Activated CD8-positive, alpha-beta memory T cell treated with anti-CD3 and anti-CD28 coated beads for 48 hours (primary cell): ENCODE measurements at regions not wholly inside any gene's neighbourhood (a gene's known extent, or its start where the extent isn't known, plus 50 kb on each side); places are given as distances from the start of the nearest gene placed in this dataset.

Experiments used
- DNase-seq, 3 experiments: peaks; one replicate each; pipeline ENCODE4 v3.0.0-alpha.2; 2020; ENCODE audit warnings: low read depth in 2 of 3, low spot score in 2 of 3

DNA sequence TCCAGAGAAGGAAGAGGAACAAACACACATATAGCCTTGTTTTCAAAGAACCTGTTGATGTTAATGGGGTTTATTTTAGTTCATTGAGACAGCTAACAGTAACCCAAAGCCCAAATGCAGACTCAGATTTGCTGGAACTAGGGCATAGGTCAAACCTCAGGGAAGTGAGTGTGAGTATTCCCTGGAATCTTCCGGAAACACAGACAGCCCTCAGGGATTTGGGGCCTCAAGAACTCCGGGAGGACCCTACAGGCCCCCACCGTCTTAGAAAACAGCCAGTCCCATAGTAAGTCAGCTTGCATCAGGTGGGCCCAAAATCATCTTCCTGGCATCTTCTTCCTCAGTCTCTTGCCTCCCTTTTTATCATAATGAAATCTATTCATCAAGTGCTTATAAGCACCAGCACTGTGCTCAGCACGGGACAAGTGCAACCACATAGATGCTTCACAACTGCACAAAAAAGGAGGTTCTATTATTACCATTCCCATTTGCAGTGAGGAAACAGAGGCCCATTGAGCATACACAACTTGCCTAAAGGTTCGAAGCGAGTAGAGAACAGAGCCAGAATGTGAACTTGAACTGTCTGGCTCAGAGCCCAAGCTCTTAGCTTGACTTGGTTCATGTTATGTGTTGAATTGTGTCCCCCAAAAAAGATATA lies 50.2 kb upstream of the BCL11A start:
- DNase-seq: no peak

DNA sequence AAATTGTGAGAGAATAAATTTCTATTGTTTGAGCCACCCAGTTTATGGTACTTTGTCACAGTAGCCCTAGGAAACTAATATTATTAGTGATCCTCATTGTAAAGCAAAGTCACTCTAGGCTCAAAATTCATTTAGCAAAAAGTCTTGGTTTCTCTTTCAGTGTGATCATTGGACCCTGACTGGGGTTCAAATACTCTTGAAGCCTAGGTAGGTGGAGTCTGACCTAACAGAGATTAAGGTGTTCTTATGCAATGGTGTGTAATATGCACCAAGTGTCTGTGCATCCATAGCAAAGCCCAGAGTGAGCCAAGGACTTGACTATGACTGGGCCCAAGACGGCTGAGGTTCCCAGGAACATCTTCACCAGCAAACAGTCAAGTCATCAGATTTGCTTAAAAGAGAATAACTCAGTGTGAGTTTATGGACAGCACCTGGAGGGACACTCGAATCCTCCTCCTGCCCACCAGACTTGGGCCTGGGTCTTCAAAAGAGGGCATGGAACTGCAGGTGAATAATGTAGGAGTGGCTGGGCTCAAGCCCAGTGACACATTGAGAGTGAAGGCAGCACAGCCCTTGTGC lies 51.1 kb upstream of the BCL11A start:
- no peak for DNase-seq

DNA sequence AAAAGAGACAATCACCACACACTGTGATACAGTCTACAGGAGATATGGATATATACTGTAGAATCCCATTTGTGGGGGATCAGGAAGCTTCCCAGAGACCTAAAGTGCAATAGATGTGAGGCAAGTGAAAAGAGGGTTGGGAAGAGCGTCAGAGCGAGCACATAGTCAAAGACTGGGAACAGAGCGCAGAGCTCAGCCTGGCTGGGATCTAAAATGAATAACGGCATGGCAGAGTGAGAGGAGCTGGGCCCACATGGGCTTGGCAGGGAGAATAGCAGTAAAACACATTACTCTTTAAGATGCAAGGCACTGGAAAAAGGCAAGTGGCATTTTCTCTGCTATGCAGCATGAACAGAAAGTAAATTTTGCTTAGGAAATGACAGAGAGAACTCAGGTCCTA lies 52.4 kb upstream of the BCL11A start:
- DNase-seq: no peak

DNA sequence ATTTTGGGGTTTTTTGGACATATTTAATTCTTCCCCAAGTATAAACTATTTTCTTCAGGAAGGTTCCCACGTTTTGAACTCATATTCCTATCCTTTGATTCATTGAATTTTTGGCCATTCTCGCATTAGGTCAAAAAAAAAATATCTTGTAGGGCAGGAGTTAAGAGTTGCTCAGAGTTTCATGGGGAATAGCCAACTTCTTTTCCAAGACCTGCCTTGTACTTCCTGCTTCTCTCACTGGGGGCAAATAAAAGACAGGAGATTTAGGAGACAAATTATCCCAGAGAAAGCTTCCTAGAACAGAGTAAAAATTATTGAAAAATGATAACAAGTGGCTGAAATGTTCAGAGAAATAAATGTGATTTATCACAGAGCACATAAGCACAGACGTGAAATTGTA lies 55.2 kb upstream of the BCL11A start:
- DNase-seq: no peak

DNA sequence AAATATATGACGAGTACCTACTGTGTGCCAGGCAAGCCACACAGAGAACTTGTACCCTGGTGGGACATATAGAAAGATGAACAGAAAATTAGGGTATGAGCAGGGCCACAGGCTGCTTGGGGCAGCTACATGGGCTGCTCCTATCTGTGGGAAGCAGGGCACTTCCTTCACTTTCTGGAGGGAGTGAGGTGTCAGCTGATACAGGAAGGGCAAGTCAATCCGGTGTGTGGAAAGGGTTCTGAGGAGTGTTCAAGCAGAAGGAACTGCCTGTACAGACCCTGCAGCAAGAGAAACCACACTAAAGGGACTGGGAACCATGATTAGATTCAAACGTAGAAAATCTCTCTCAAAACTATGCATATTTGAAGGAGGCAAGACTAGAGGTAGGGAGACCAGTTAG lies 58.6 kb upstream of the BCL11A start:
- DNase-seq: no peak

DNA sequence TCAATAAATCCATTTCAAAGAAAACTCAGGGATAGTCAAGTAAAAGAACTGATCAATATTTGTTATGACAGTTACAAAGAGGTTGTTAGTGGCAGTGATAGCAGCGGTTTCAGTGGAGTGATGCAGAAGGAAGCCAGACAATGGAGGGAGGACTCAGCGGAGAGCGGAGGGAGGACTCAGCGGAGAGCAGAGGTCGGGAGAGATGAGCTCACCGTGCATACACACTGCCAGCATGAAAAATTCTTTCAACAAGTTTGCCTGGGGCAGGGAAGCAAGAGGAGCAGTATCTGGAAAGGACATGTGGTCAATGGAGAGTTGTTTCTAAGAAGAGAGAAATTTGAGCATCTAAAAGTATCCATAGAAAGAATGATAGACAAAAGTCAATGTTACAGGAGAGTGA lies 60.9 kb upstream of the BCL11A start:
- no peak for DNase-seq

DNA sequence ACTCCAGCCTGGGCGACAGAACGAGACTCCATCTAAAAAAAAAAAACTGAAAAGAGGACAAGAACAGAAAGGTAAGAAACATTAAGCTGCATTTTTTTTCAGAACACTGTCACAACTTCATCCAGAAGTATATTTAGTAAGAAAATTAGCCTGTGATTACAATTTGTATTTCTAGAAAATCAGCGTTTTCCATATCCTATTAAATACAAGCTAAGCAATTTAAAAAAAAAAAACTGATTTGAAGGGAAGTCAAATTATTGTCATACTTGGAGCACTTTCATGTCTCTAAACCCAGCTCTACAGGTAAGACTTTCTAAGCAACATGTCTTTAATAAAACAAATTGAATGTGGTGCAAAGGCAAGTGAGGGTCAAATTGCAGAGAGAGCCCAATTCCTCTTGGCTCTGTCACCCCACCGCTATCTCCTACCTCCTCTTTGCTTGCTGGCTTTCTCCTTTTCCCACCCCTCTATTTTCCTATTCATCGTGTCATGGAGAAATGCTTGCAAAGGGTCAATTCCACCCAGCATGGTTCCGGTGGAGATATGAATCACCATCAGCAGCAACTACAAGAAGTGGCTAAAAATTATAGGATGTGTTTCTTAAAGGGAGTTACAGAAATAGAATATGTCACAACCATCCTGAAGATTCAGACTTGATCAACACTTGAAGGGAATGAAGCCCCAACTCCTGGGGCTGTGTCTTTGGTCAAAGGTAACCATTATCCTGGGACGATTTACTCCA lies 68.4 kb upstream of the BCL11A start:
- no peak for DNase-seq

DNA sequence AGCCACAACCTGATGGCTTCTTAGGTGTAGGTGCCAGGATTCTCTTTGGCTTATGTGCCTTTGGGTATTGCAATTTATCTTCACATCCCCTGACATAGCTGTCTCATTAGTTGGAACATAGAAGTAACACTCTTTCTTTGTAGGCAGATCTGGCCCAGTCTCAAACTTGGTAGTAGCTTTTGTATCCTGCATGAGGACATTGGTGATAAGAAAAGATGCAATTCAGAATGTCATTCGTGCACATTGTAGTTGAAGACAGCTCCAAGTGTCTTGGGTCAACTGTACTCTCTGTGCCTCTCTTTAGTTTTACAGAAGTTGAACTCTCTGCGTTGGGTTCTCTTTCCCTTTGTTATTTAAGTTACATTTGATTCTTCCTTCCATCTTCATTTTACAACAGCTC lies 69.6 kb upstream of the BCL11A start:
- no peak for DNase-seq

DNA sequence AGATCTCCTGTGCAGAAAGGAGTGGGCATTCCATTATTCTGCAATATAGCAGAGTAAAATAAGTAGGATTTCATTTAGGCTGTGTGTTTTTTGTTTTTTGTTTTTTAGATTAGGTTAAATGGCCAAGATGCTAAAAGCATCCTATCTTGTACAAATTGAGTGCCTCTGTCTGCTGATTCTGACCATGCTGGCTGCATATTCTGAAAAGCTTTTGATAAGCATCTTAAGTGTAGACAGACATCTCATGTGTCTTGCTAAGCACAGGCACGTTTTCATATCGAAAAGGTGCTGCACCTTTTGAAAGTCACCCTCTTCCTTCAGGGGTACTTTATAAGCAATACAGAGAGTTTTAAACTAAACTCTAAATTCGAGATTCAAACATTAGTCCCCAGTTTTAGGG lies 74.0 kb upstream of the BCL11A start:
- DNase-seq: no peak

DNA sequence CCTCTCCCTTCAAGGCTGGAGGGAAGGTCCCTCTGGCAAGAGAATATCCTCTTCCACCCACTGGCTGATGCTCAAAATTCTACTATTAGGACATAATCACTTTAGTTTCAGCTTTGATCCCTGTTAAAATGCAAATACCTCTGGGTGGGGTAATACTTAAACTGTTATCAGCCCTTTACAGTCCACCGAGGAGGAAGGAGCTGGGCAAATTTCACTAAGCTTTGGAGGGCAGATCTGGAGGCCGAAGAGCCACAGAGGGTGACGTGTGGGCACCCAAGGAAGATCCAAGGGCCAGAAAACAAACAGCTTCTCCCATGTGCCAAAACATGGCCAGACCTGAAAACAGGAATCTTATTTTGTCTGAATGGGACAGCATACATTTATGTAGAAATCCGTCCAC lies 74.6 kb upstream of the BCL11A start:
- DNase-seq: no peak

DNA sequence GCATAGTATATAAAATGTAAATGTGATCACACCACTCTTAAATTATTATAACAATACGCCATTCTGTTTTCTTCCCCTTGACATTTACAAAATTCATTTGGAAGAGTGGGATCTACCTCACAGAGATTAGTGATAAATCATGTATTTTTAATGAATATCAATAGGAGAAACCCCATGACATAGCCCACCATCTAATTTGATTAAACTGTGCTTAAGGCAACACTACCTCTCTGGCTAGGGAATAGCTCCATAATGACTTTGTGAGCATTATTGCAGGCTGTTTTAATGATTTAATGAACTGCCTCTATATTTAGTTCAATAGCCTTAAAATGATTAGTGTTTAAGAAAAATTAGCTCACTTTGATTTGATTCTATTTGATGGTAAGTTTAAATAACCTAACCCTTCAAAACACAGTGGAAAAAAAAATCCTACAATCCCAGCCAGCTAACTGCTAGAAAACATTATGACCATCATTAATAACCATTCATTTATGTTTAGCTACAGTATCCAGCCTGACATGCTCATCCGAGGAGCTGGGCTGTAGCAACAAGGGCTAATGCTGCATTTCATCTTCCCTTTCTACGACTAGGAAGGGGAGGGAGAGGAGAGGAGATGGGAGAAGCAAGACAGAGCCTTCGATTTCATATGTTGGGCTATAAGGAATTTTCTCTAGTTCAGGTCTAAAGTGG lies 75.3 kb upstream of the BCL11A start:
- DNase-seq: no peak

DNA sequence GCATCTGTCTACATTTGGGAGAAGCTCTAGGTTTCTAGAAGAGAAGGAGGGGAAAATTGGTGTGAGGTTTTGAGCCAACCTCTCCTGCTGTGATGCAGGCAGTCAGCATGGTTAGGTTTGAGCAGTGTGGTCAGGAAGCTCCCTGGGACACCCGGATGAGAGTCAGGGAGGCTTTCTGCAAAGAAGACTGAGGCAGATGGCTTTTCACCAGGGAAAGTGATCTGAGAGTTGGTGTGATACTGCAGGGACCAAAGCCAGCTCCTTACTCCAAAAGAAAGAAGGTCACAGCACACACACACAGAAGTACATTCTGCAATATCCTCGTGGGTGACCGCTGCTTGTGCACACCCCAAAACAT lies 75.8 kb upstream of the BCL11A start:
- DNase-seq: no peak

DNA sequence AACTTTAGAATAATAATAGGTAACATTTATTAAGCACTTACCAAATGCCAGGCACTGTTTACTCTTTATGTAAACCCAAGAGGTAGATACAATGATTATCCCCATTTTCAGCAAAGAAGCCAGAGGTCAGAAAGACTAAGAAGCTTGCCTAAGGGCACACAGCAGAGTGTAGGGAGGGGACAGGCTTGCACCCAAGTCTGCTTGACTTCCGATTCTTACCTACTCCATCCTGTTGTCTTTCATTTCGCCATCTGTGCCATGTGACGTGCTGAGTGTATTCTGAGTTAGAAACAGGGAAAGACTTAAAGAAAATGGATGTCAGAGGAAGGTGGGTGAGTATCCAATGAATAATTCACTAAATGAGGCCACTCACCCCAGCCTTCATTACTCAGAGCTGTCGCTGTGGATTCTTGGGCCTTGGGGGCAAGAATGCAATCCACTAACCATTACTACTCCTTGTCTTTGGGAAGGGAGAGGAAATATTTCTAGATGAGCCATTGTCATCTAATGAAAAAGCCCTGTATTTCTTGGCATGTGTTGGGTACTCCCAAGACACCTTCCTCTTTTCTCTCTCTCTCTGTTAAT lies 76.4 kb upstream of the BCL11A start:
- DNase-seq: no peak

DNA sequence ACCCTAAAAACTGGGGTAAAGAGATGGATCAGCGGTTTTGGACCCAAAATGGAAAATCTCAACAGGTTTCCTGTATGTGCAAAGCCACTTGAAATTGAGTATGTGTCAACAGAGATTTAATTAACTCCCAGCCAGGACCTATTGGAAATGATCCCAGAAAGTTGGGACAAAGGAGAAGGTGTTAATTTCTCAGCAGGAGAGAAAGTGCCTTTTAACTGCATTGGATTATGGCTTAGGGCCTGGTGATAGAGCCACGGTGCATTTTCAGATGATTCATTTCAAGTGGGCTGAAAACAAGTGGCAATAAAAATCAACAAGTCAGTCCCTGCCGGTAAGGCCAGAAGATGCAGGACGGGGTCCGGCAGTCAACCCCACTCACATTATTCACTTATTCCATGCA lies 80.2 kb upstream of the BCL11A start:
- no peak for DNase-seq

DNA sequence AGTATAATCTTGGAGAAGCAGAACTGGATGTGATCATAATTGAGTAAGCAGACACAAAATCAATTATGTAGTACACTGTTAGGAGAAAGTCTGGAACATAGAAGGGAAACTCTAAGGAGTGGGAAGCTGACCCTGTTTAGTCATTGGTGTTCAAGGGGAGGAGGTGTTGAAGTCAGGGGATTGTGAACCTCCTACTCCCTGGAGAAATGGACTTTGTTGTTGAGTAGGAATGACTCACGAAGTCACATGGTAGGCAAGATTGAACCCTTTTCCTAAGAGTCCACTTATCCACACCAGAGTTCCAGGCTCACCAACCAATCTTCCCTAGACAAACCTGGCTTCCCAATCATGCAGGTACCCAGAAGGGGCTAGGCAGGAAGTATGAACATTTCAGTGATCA lies 81.0 kb upstream of the BCL11A start:
- DNase-seq: no peak

DNA sequence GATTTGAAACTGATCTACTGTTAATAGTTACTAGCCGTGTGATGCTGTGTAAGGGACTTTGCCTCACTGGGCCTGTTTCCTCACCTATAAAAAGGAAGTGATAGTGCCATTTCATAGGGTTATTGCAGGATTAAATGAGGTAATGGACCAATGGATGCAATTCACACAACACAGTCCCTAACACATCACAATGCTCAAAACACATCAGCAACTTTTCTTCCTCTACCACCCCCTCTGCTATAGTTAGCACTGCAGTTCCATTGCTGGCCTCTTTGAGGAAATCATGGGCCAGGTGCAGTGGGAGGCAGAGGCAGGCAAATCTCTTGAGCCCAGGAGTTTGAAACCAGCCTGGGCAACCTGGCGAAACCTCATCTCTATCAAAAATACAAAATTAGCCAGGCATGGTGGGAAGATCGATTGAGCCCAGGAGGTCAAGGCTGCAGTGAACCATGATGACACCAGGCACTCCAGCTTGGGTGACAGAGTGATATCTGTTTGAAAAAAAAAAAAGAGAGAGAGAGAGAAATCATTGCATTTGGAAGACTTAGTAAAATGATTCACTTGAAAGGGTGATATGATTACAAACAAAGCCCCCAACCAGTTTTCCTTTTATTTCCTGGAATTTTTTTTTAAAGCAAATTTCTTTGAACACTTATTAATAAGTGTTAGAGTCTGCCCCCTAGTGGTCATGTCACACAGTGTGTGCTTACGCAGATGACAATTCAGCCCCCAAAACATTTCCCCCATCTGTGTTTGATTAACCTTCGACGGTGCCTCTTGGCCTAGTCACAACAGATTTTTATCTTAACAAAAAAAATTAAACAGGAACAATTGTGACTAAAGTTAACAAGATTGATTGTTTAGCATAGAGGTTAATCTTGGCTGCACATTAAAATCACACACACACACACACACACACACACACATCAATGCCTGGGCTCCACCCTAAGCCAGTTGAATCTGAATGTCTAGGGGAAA lies 88.6 kb upstream of the BCL11A start:
- DNase-seq: no peak

DNA sequence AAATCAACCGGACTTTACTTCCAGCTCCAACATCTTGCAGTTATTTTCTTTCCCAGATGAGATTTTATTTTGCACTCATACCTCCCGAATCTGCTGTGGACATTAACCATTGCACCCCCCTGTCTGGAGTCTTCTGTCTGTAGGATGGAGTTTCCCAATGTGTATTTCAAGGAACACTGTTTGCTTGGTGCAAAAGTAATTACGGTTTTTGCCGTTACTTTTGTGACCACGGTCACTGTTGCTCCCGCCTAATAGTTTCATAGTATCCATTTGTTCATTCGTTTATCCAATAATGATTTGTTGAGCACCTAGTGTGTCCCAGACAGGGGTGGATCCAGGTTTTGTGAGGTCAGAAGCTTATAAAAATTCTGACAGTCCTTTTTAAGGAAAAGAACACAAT lies 90.3 kb upstream of the BCL11A start:
- DNase-seq: no peak

DNA sequence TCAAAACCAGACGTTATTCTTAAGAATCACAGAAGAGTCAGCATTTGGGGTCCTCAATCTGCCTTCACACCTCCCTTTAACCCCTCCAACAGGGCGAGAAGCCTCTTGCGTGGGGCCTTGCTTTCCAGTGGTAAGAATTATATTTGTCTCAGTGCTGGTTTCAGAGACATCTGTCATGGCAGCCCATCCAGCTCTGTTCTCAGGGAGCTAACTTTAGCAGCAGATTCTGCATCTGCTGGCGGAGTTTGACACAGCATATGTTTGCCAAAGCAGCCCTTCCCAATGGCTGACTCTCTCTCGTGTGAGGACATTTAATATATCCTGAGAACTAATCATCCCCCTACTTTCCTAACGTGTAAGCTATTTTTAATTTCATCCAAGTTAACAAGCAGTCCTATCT lies 91.5 kb upstream of the BCL11A start:
- no peak for DNase-seq

DNA sequence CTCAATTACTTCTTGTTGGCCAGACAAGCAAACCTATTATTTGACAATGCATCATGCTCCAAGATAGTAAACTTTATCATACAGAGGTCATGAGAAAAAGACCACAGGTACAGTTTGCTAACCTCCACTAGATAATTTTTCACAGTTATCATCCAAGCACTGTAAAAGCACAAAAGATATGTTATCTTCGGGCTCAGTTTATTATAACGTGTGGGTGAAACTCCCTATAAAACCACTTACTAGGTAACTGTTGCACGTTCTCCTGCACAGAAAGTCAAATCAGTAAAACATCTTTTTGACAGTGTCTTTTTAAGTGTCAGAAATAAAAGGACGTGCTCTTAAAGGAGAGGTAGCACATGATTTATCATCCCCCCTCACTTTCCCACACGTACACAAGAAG lies 94.7 kb upstream of the BCL11A start:
- no peak for DNase-seq

DNA sequence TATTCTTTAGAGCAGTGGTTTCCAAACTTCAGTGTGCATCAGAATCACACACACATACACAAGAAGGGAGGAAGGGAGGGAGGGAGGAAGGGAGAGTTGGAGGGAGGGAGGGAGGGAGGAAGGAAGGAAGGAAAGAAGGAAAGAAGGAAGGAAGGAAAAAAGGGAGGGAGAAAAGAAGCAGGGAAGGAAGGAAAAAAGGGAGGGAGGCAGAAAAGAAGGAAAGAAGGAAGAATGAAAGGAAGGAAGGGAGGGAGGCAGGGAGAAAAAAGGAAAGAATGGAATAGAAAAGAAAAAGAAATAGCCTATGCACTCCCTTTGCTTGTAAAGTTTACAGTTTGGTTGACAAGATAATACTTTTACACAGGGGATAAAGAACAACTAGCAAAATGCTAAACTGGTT lies 96.3 kb upstream of the BCL11A start:
- no peak for DNase-seq

DNA sequence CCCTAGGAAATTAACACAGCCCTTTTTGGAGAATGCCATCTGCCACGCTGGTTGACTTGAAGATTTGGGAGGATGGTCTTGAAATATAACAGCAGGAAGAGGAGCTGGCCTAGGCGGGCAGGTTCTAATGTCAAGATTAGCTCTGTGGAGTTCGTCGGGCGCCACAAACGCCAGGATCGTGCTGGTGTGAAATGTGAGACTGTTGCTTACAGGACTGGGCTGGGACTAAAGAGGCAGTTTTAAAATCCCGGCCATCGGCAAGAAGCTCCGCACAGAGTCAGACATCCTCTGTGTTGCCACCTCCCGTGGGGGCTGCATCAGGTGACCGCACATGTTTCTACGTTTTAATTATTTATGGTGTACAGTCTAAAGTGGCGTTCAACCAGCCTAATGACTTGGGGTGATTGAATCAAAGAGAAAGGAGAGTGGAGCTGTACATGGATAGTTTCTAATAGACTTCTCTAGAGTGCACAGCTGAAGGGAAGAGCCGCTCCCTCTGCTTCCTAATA lies 99.4 kb upstream of the BCL11A start:
- DNase-seq: no peak
